BE2C (cell line): ENCODE measurements at regions not wholly inside any gene's neighbourhood (a gene's known extent, or its start where the extent isn't known, plus 50 kb on each side); places are given as distances from the start of the nearest gene placed in this dataset.
A peak's percentile ranks its signal among the peaks of the same experiment; 100 is the strongest.

ENCODE experiments used
- DNase-seq: peaks from one replicate; pipeline ENCODE4 v3.0.0-alpha.2; 2020
- H3K27me3 ChIP-seq: fragments of 250-450 bp; sonication (Bioruptor Pico); 2 replicates; pipeline ENCODE4 v1.5.1; 2020; ENCODE audit warnings: mild to moderate bottlenecking
- H3K36me3 ChIP-seq: fragments of 250-450 bp; sonication (Bioruptor Pico); 2 replicates; pipeline ENCODE4 v1.5.1; 2020; ENCODE audit warnings: mild to moderate bottlenecking
- H3K4me1 ChIP-seq: fragments of 250-450 bp; sonication (Bioruptor Pico); 2 replicates; pipeline ENCODE4 v1.5.1; 2020
- H3K4me3 ChIP-seq: 2 replicates; pipeline ENCODE4 v1.5.1; 2011; ENCODE audit warnings: low read depth, low read length
- H3K9me3 ChIP-seq: fragments of 250-450 bp; sonication (Bioruptor Pico); 2 replicates; pipeline ENCODE4 v1.5.1; 2020
- TF ChIP-seq, protein P1 (sequence below): IDR thresholded peaks from 2 replicates; pipeline ENCODE4 v1.5.1; 2012; ENCODE audit warnings: mild to moderate bottlenecking, low read depth, low read length

DNA sequence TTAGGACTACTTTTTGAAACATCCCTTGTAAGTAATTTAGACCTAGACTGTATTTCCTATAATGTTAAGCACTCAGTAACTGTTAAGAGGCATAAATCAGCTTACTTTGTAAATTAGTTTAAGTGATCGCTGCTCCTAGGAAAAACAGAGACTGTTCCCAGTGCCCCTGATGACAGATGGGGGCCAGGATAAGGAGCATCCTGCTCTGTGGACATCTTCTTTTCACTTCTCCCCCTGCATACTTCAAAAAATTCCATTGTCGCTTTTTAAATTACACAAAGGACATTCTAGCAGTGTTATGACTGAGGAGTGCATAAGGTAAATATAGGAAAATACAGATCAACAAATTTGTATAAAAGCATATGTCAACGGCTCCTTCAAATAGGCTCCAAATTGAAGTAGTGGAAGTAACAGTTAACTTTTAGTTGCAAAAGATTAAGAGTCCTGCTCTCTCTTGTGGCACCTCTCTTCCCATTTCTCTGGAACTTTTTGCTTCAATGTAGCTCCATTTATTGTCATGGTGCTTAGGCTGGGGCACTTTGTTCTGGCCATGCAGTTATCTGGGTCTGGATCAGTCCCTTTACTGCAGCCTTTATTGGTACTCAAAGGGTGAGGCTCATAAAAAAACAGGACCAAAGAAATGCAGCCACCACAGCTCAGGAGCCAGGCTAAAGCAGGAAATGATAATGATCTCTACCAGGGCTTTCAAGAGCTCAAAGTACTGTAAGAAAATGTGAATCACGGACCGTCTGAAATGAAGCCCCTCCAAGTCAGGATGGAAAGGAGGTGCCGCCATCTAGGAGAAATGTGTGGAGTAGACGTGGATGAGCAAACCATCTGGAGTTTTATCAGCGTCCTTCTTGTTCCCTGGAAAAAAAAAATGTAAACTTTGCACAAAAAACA lies 162.1 kb upstream of the ZNF516 start:
- H3K27me3 ChIP-seq, result no peaks in the 10 kb centered on the region
- TF ChIP-seq, protein P1, sequence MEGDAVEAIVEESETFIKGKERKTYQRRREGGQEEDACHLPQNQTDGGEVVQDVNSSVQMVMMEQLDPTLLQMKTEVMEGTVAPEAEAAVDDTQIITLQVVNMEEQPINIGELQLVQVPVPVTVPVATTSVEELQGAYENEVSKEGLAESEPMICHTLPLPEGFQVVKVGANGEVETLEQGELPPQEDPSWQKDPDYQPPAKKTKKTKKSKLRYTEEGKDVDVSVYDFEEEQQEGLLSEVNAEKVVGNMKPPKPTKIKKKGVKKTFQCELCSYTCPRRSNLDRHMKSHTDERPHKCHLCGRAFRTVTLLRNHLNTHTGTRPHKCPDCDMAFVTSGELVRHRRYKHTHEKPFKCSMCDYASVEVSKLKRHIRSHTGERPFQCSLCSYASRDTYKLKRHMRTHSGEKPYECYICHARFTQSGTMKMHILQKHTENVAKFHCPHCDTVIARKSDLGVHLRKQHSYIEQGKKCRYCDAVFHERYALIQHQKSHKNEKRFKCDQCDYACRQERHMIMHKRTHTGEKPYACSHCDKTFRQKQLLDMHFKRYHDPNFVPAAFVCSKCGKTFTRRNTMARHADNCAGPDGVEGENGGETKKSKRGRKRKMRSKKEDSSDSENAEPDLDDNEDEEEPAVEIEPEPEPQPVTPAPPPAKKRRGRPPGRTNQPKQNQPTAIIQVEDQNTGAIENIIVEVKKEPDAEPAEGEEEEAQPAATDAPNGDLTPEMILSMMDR, result peak; percentile 9; the same call in 1 of the 2 replicates
- no peaks in the 10 kb centered on the region for H3K36me3 ChIP-seq
- no peaks in the 10 kb centered on the region for H3K9me3 ChIP-seq
- DNase-seq, result peak; percentile 19
- H3K4me3 ChIP-seq, result no peak overlapping the region
- peaks cover 8% of the 10 kb centered on the region; the same call in 1 of the 2 replicates for H3K4me1 ChIP-seq

GRCh38 chr18:76654577-76654976 lies 159.5 kb upstream of the ZNF516 start:
- Histone ChIP-seq H3K4me1 (peaks cover 8% of the 10 kb centered on the region; the same call in 1 of the 2 replicates), H3K9me3 (no peaks in the 10 kb centered on the region), H3K27me3 (no peaks in the 10 kb centered on the region), H3K4me3 (no peak overlapping the region), H3K36me3 (no peaks in the 10 kb centered on the region)
- DNase-seq, result no peak
- TF ChIP-seq, protein P1, result no peak

GRCh38 chr18:76647322-76647721 lies 152.3 kb upstream of the ZNF516 start:
- H3K36me3 ChIP-seq, result no peaks in the 10 kb centered on the region
- no peaks in the 10 kb centered on the region for H3K4me1 ChIP-seq
- TF ChIP-seq, protein P1, result no peak
- no peak for DNase-seq
- no peaks in the 10 kb centered on the region for H3K9me3 ChIP-seq
- no peaks in the 10 kb centered on the region for H3K27me3 ChIP-seq
- H3K4me3 ChIP-seq, result no peak overlapping the region

GRCh38 chr18:76644580-76644979 lies 149.5 kb upstream of the ZNF516 start:
- TF ChIP-seq, protein P1, result no peak
- Histone ChIP-seq H3K4me3 (no peak overlapping the region), H3K27me3 (no peaks in the 10 kb centered on the region), H3K9me3 (no peaks in the 10 kb centered on the region), H3K4me1 (no peaks in the 10 kb centered on the region), H3K36me3 (no peaks in the 10 kb centered on the region)
- DNase-seq, result no peak

GRCh38 chr18:76643996-76644395 lies 149.0 kb upstream of the ZNF516 start:
- TF ChIP-seq, protein P1, result no peak
- no peaks in the 10 kb centered on the region for H3K9me3 ChIP-seq
- H3K4me3 ChIP-seq, result no peak overlapping the region
- H3K4me1 ChIP-seq, result no peaks in the 10 kb centered on the region
- DNase-seq, result no peak
- no peaks in the 10 kb centered on the region for H3K36me3 ChIP-seq
- H3K27me3 ChIP-seq, result no peaks in the 10 kb centered on the region

- Histone ChIP-seq H3K36me3 (no peaks in the 10 kb centered on the region), H3K4me3 (no peak overlapping the region), H3K9me3 (no peaks in the 10 kb centered on the region), H3K27me3 (no peaks in the 10 kb centered on the region), H3K4me1 (no peaks in the 10 kb centered on the region)
- no peak for DNase-seq
- TF ChIP-seq, protein P1, result no peak
These were observed 148.2 kb upstream of the ZNF516 start for GRCh38 chr18:76643199-76643598.
